HK-2 (cell line): ENCODE measurements at regions not wholly inside any gene's neighbourhood (a gene's known extent, or its start where the extent isn't known, plus 50 kb on each side); places are given as distances from the start of the nearest gene placed in this dataset.

ENCODE experiments used
- DNase-seq: peaks from one replicate; pipeline ENCODE4 v3.0.0-alpha.2; 2018; ENCODE audit not compliant: unreplicated experiment

DNA sequence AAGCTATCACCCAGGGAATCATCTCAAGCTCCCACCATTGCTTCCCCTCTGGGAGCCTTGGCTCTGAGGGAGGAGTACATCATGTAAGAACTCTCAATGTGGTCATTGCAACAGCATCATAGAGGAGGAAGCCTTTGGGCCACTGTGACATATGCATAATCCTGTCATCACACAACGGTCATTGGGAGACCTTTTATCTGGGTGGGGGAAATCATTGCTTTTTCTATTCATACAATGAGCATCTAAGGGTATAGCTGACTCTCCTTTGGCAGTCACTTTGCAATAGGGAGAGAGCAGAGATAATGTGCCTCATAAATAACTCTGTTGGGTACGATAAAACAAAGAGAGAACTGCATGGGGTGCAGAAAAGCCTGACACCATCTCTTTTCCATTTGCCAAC is 155.2 kb upstream of the KCNIP4 start:
- DNase-seq, result no peak

DNA sequence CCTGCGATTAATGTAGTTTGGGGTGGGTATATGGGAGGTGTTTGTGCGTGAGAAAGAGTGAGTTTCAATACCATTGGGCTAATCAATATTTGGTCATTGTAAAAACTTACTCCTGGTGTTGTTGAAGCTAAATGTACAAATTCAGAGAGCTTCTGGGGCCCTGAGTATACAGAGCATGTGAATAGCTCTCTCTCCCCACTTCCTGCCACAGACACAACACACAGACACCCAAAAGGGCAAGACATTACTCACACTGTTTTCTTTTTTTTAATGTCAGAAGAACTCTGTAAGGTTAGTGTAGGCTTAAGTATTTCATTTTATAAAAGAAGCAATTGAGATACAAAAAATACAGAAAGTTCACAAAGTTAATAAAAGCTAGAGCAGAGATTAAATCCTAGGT is 151.3 kb upstream of the KCNIP4 start:
- no peak for DNase-seq

DNA sequence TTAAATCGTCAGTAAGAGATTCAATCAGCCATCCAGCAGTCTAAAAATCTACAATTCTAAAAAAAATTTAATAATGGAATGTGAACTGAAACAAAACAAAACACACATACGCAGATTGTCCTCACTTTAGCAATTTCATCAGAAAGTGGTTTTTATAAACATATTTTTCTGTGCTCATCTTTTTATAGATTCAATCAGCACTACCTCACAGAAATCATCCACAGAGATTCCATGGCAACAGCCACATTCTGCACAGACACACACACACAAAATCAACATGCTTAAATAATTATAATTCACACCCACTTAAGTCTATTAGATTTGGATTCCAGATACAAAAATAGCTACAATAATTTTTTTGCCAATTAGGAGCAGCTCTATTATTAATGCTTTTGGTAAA is 149.0 kb upstream of the KCNIP4 start:
- DNase-seq, result no peak

DNA sequence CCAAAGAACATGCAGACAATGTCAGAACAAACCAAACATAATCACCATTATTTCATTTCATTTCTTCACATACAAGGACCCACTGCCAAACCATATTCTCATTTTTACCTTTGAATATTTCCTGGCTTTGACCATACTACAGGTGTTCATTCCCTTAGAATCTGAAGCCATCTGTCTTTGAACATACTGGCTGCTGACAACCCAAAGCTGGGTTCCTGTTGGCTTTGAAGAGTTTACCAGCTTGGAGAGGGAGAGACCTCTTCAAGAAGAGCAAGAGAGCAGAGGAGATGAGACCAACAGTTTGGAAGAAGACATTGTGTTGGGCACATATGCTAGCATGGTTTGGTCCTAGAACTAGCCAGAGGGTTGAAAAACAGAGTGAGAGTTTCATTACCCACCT is 145.6 kb upstream of the KCNIP4 start:
- DNase-seq, result no peak

DNA sequence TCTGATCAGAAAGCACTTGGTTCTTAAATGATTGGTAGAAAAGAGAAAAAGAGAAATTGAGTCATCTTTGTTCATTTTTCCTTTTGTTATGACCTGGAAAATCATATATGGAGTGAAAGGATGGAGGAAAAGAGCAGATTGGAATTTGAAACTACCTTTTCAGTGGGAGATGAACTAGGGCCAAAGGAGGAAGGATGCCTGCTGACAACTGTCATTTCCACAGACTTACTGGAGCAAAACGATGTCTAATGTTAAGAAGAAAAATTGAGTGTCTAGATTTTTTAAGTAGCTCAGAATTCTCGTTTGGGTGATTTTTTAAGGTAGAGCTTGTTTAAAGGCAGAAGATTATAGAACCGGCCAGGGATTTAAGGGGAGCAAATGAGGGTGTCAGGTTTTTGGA is 144.6 kb upstream of the KCNIP4 start:
- DNase-seq, result no peak

DNA sequence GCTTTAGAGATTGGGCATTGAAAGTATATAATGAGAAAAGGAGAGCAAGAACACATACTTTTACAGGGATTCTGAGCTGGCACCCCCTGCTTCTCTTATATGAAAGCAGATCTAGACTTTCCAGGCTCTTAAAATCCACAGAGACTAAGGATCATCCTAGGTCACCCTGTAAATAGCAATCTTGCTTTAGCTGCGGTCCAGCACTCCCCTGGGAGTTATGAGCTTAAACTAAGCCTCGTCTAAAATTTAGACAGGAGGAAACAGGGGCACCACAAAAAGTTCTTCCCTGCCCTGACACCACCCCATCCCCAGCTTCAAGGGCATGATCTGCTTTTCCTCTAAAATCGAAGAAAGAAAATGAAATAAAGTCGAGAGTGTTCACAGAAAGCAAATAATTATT is 143.3 kb upstream of the KCNIP4 start:
- DNase-seq, result no peak

DNA sequence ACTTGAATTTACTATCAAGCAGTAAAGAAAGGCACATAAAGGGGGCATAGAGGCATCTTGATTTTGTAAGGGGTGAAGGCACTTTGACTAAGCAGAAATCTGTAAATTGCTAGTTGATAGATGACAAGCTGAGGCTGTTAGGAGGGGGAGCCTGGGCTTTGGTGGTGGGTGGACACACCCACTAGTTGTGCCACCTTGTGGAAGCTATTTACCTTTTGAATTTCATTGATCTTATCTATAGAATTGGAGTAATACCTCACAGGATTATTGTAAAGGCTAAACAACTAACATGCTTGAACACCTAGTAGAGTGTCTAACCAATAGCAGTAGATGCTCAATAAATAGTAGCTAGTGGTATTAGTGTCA is 142.8 kb upstream of the KCNIP4 start:
- DNase-seq, result no peak

DNA sequence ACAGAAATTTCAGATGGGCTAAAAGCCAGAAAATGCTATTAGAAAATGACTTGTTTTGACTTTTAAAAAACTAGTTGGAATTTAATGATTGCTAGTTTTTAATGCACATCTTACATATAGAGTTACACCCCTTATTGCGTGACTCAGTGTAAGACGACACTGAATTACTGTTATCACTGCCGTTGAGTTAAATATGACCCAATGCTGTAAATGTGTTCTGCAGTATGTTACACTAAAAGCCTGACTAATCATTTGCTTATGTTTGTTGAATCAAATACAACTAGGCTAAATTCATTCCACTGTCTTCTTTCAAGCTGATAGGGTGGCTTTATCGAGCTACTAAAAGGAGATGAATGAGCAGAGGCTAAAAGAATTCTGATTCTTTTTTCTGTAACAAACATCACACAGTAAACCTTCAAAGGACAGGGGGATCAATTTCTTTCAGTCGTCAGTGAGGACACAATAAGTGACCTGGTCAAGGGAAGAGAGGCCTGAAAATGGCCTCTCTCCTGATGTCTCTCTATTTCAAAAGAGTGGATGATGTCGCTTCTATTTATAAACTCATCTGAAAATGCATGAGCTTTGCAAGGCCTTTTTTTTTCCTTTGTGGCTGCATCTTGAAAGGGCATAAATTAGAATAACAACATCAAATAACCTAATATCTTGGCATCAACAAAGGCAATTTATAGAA is 142.2 kb upstream of the KCNIP4 start:
- no peak for DNase-seq

DNA sequence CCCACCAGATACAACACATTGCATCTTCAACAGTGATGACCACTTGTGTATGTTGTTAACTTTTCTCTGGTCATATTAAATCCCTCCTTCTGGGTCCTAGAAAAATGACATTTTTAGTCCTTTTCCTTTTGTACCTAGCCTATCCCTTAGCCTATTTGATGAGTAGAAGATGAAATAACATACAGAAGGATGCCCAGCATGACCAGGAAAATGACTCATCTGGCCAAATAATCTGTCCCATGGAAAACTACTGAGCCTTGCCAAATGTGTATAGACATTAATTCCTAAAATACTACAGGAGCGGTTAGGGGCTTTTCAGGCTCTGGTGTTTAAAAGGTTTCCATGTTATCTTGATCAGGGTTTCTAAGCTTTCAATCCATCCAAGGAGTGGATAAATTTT is 129.0 kb upstream of the KCNIP4 start:
- DNase-seq, result no peak

DNA sequence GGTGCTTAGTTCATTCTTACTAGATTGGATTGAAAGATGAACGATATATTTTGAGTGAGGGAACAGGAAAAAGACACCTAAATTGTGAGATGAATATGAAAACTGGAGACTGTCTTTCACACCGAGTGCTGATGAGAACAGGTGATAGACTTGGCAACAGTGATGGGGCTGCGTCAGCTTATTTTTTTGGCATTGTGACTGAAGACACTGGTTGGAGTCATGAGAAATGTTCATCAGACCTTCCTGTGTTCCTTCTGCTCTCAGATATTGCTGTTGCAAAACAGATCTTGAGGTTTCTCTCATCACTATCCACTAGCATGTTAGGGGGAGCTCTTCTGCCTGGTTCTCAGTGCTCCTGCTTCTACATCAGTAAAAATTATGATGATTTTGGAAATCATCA is 124.2 kb upstream of the KCNIP4 start:
- no peak for DNase-seq

DNA sequence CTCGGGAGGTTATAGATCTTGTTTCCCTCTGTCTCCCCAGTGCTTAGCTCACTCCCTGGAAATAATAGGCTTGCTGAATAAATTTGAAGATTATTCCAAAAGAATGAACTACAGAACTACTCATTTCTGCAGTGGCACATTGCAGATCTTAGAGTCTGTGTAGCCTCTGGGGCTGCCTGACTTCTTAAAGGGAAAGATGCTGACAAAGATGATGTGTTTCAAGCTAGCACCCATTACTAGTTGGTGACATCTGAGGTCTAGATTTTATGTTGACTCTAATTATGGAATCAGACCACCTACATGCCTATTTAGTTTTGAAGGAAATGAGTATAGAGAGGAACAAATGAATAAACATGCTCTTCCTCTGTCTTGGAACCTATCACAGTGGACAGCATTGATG is 123.7 kb upstream of the KCNIP4 start:
- no peak for DNase-seq

DNA sequence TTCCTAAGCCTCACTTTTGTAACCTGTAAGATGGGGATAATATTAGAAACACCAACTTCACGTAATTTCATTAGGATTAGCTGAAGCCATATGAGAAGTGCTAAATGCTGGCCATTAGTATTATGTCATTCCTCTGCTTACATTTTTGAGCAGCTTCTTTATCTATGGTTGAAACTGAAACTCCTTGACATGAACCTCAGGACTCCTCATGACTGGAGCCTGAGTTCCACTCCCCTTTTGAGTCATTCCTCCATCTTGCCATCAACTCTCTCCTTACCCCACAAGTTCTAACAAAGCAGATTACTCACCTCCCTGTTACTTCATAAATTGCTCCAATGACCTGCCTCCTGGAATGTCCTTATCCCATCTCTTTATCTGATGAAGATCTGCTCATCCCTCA is 123.2 kb upstream of the KCNIP4 start:
- DNase-seq, result no peak

DNA sequence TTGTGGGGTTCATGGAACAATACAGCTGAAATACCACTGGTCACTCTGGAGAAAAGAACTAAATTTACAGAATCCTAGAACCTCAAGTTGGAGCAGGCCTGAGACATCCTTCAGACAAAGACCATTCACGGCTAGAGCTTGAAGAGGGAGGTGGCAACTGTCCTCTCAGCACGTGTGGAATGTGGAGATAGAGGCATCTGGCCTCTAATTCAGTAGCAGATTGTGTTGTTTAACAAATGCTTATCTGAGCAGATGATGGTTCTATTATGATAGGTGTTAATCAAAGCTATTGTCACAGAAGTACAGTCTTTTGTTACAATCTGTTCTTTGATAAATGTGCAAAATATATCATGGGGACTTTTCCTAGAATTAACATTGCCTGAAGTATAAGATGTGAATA is 121.7 kb upstream of the KCNIP4 start:
- DNase-seq, result no peak

DNA sequence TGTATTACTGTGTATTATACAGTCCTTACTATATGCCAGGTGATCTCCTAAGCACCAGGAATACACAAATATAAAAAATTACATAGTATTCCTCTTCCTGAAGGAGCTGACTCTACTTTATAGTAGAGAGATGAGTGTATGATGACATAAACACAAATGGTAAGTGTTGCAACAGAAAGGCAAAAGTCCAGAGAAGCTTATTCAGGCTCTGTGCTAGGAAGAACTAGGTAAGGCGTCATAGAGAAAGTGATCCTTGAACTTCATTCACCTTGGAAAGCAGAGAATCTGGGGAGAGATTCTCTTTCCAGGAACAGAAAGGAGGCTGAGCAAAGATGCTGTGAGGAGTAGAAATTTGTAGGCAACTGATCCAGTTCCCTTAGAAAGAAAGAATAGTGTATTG is 115.0 kb upstream of the KCNIP4 start:
- DNase-seq, result no peak

DNA sequence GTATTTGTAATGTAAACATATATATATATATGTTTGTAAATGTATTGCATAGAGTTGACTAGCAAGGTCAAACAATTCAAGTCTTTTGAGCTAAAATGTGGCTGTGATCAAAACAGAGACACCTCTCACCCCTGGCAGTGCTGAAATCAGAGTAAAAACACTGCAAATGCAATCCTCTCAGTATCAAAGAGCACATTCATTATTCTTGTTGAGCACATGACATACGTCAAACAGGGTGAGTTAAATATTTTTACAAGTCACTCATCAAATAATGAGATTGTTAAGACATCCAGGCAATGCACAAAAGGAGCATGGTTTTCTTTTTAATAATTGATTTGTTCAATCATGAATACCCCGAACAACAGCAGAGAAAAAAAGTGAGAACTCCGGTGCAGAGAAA is 114.1 kb upstream of the KCNIP4 start:
- no peak for DNase-seq

DNA sequence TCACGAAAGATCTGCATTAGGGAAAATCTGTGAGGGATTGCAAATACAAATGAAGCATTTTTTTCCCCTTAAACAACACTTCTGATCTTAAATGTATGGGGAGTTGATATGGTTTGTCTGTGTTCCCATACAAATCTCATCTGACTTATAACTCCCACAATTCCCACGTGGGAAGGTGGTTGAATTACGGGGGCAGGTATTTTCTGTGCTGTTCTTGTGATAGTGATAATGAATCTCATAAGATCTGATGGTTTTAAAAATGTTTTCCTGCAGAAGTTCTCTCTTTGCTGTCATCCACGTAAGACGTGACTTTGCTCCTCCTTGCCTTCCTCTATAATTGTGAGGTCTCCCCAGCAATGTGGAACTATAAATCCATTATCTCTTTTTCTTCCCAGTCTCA is 107.4 kb upstream of the KCNIP4 start:
- DNase-seq, result no peak

DNA sequence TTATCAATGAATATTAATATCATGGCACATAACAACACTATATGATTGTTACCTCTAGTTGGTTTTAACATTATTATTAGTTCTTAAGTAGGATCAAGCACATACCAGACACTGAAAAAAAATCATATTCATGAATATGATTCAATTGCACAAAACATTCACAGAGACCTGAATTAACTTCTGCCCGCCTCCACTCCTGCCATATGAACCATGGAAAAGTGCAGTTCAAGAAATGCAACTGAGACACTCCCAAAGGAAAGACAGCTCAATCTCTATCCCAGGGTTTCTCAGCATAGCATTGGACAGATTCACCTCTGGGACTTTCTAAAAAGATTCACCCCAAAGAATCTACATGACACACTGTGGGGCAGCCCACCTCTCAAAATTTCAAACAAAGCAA is 103.5 kb upstream of the KCNIP4 start:
- no peak for DNase-seq

DNA sequence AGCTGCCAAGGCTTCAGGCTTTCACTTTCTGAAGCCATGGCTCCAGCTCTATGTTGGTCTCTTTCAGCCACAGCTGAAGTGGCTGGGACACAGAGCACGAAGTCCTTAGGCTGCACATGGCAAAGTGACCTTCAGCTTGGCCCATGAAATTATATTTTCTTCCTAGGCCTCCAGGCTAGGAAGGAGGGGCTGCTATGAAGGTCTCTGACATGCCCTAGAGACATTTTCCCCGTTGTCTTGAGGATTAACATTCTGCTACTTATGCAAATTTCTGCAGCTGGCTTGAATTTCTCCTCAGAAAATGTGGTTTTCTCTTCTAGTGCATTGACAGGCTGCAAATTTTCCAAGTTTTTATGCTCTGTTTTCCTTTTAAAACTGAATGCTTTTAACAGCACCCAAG is 99.8 kb upstream of the KCNIP4 start:
- no peak for DNase-seq

DNA sequence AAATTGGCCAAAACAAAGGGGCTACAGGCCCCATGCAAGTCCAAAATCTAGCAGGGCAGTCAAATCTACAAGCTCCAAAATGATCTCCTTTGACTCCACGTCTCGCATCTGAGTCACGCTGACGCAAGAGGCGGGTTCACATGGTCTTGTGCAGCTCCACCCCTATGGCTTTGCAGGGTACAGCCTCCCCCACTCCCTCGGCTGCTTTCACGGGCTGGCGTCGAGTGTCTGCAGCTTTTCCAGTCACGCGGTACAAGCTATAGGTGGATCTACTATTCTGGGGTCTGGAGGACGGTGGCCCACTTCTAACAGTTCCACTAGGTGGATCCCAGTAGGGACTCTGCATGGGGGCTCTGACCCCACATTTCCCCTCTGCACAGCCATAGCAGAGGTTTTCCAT is 99.2 kb upstream of the KCNIP4 start:
- no peak for DNase-seq

DNA sequence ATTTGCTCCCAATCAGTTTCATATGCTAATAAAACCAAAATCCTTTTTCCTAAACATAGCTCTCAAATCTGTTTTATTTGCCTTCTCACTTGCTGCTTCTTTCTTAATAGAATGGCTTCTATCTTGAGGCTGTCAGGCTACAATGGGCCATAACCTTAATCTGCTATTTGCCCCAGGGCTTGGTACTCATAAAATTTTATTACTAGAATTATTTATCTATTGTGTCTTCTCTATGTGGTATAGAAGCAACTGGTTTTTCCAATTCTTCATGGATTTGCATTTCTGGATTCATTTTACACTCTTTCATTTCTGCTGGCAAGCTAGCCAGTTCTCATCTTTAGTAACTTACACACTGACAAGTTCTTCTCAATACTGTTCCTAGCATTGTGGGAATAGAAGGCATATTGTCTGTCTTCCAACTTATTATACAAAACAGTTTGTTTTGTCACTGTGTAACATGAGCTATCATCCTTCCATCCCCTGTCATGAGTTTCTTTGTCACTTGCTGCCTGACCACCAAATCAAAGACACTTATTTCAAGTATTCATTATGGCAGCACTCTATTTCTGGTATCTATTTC is 96.6 kb upstream of the KCNIP4 start:
- no peak for DNase-seq

DNA sequence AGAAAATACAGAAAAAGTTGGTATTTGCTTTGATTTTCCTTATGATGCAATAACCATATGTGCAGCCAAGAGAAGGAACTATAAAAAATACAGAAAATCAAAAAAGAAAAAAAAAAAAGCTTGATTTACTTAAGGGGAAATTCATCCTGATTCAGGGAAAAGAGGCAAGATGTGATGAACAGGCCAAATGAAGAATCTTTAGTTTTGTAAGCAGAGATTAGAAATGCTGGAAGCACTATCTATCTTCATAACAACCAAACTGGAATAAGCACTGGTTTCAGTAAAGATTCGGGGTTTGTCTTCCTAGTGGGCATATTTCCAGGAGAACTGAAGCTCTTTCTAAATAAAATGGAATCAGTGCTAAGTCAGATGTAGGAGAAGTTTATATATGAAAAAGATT is 82.9 kb upstream of the KCNIP4 start:
- no peak for DNase-seq

DNA sequence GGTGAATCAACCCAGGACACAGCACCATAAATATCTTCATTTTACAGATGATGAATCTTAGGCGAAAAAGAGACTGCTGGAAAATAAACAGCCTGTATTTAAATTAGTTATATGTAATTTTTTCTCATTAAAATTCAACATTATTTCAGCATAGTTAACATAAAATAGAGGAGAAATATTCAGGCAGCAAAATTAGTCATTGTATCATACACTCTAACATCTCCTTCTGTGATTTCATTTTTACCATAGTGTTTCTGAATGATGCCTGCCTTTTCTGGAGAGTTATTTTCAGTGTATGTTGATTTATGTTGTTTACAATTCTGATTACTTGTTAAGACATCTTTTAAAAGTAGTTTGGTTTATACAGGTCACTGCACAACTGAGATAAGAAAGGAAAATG is 82.3 kb upstream of the KCNIP4 start:
- no peak for DNase-seq

DNA sequence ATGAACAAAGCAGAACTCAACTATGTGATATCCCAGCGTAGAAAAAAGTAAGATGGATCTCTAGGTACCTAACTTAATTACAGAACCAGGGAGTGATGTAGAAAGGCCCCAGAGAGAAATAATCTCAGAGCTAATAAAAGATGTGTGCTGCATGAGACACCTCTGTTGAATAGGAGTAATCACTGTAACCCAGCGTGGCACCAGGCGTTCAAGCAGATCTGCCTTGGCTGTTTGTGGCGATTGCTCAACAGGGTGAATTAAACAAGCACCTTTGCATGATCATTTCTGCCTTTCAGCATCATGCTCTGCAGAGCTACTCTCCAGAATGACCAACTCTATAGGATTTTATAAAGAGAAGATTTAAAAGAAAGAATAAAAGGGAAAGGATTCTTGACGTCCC is 81.7 kb upstream of the KCNIP4 start:
- DNase-seq, result no peak

DNA sequence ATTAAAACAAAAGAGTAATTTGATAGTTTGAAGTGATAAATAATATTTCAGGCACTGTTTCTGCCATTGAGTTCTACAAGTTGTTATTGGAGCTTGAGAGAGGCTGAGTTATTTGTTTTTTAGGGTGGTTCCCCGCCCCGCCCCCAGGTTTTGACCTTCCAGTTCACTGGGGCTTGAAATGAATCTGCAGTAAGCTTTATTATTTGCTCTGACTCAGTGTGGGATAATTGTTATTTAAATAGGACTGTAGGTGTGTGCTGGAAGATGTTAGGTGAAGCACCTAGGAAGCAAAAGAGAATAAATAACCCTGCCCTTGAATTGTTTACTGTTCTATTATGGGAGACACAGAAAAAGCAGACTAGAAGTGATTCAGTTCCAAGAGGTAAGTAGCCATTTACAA is 81.2 kb upstream of the KCNIP4 start:
- no peak for DNase-seq
